ENCODE measurements at regions not wholly inside any gene's neighbourhood (a gene's known extent, or its start where the extent isn't known, plus 50 kb on each side); places are given as distances from the start of the nearest gene placed in this dataset.
"Not testable (repeated sequence)": the region's sequence is repeated elsewhere in the genome, so short reads cannot be mapped to it uniquely, and the experiment has no call there.

DNA sequence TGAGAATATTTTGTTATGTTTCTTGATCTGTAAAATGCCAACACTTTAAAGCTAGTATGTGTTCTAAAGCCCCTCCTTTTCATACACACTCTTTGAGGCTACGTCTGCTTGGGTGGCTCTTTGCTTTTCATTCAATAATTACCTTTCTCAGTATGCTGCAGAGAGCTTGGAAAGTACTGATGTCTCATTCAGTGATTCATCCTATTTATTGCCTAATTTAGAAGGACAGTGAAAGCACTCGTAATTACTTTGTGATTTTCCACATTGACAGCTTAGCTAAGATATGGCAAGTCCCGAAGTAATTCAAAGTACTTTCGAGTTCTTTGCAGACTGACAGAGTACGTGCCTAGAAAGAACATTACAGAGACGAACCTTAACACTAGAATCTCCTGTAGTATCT is 57.2 kb downstream of the BMP15 start:
- no peak for DNase-seq

DNA sequence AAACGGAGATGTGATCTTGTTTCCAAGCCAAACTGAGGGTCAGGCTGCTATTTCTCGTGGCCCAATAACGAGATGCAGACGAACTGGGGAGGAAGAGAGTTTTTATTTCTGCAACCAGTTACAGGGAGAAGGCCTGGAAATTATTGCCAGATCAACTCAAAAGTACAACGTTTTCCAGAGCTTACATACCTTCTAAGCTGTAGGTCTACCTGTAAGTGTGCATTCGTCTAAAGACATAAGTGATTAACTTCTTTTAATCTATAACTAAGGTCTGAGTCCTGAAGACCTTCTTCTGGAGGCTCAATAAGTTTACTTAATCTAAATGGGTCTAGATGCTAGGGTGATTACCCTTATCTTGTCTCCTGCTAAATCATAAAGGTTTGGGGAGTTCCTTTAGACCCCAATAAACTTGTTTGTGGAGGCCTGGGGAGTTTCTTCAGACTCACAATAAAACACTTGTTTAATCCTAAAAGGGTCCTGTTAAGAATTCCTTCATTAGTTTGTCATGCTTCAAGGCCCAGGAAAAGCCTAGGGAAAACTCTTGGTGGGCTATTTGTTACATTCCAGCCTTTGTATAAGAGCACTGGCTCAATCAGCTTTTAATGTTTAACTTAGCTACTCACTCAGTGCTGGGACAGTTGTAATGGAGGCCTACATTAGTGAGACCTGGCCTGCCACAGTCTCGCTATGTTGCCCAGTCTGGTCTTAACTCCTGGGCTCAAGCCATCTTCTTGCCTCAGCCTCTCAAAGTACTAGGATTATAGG is 58.5 kb downstream of the BMP15 start:
- DNase-seq = not testable (repeated sequence)

GRCh38 chrX:50971395-50971794 is 60.9 kb downstream of the BMP15 start:
- no peak for DNase-seq

GRCh38 chrX:50973199-50973598 is 62.7 kb downstream of the BMP15 start:
- no peak for DNase-seq

- no peak for DNase-seq
Observed at GRCh38 chrX:50978920-50979682, 68.6 kb downstream of the BMP15 start.

DNA sequence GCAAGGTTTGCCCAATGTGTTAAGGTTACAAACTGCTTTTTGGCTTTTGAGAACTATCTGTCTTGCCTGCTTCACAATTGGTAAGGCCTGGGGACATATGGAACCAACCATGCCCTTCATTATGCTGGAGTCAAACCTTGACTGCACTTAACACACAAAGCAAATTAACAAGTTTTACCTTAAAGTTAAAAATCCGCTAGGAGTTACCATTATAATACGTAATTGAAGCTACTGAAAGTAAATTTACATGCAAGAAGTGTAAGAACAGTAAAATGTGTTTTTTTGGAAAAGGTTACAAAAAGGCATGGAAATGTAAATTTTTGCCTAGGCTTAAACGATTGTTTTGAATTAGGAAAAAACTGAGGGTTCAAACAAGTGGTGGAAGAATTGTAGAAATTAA is 69.7 kb downstream of the BMP15 start:
- no peak for DNase-seq

DNA sequence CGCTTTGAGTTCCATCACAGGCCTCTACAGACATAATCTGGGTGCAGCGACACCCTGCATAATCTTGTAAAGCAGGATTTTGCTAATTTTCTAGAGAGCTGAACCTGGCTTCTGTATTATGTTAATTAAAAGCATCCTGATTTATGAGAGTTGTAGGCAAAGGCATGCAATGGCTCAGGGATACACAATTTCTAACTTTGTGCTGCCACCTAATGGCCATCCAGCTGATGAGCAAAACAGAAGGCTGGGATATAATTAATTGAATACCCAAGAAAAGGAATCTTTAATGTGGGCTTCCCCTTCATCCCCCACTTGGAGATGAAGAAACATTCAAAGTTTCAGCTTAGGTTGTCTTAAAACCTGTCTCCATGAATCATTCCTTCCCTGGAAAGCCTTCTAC is 78.1 kb downstream of the BMP15 start:
- no peak for DNase-seq

GRCh38 chrX:50996930-50997329 is 86.4 kb downstream of the BMP15 start:
- DNase-seq = no peak

DNA sequence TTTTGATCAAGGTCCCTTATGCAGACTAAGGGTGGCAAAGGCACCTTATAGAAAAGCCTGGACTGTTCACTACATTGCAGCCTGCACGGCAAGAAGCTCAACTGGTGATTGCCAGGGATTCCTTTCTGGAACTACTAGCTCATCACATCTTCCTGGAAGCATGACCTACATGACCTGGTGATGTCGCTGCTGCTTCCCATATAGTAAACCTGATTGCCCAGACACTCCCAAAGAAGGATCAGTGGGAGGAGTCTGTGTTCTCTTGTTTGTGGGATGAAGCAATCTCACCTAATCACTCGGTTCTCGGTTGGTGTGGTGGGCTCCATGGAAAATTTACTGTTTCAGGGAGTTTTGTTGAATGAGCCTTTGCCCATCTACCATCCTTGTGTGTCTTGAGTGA is 89.8 kb downstream of the BMP15 start:
- DNase-seq = not testable (repeated sequence)

DNA sequence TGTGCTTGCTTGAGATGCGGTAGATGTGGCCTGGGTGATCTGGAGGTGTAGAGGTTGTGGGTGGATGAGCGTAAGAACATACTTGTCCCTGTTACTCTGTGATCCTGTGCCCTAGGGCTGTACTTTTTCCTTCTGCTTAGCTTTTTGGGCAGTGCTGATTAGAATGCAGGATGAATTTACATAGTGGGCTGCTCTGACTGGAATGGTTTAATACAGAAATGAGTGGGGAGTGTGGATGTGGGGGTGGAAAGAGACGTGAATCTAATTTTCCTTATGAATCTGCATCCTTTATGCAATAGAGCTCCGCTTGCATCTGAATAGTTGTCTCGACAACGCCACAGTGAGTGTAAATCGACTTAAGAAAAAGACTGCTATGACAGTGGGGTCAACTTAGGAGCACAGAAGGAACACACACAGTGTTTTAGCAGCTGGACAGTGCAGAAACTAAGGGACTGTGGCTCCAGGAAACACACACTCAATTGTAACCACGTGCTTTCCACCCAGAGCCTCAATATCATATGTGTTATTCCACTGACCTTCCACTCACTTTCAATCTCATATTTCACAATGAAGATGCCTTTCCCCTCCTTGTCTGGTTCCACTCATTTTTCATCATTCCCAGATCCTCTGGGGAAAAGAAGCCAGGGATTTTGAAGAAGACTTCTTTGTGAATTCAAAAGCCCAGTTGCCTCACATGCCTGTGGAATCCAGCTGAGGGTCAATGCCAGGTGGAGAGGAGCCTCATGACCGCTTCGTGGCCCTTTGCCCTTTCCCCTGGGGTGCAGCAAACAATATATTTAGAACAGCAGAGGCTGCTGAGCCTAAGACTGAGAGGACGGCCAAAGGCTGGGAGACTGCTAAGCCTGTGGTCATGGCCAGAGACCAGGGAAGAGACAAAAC is 91.4 kb downstream of the BMP15 start:
- not testable (repeated sequence) for DNase-seq

DNA sequence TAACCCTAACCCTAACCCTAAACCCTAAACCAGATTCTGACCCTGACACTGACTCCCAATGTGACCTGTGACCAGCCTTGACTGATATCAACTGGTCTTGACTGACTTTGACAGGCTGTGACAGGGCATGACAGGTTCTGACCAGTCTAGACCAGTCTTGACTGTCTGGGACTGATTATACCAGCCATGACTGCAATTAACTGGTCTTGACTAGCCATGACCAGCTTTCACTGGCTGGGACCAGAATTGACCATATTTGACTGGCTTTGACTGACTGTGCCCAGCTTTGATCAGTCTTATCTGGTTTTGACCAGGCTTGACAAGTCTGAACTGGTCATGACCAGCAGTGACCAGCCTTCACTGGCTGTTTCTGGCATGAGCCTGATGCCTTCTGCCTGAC is 95.5 kb downstream of the BMP15 start:
- no peak for DNase-seq

DNA sequence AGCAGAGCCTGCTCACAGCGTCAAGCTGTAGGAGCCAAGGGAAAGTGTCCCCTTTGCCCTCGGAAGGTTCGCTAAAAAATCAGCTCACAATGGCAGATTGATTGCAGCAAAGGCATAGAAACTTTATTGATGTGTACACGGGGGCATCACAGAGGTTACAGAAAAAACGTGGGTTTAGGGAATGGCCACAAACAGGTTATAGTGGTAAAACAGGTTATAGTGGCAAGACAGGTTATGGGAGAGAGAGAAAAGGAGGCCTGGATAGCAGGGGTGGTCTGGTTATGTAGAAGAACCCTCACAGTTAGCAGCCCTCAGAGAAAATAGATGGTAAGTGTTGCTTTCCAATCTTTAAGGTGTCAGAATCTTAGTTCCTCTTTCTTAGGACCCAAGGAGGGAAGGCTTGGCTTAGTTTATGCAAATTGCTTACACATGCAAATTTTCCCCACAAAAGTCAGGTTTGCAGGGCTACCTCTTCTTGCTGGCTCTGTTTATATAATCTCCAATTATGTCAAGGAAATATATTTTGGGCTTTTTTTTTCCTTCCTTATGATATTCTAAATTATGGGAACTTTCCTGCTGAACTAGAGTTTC is 113.7 kb downstream of the BMP15 start:
- DNase-seq = no peak

- DNase-seq = no peak
Observed at GRCh38 chrX:51026862-51027261, 116.3 kb downstream of the BMP15 start.

DNA sequence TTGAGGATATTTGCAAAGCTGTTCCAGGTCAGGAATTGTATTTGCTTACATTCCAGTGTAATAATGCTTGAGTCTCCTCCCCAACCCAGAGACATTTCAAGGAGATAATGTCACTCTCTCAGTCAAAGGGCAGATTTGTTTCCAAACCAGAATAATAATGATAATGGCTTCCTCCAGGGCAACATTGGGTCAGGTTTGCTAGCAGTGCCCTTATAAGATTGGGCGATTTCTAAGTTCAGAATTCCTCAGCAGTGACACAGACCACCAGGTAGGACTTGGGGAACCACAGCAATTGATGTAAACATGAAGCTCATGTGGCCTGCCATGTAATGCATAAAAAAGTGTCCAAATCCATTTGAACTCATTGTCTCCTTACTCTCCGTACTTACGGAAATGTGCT is 125.2 kb downstream of the BMP15 start:
- no peak for DNase-seq

GRCh38 chrX:51047950-51048349 is 137.4 kb downstream of the BMP15 start:
- DNase-seq = no peak

DNA sequence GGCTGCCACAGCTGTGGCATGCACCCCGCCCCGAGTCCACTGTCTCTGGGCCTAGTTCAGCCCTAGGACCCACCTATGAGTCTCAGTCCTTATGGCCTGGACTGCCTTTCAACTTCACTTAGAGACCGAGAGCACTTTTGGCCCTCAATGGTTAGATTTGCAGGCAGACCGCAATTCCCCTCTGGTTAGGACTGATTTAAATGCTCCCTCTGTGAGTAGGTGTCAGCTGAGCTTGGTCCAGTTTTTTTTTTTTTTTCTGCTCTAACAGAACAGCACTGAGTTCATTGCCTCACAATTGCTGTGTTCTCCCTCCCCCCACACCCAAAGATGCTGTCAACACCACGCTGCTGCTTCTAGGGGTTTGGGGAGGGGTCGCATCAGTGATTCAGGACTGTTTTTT is 143.2 kb downstream of the BMP15 start:
- DNase-seq = no peak

- DNase-seq = no peak
Observed at GRCh38 chrX:51098046-51098445, 187.5 kb downstream of the BMP15 start.

DNA sequence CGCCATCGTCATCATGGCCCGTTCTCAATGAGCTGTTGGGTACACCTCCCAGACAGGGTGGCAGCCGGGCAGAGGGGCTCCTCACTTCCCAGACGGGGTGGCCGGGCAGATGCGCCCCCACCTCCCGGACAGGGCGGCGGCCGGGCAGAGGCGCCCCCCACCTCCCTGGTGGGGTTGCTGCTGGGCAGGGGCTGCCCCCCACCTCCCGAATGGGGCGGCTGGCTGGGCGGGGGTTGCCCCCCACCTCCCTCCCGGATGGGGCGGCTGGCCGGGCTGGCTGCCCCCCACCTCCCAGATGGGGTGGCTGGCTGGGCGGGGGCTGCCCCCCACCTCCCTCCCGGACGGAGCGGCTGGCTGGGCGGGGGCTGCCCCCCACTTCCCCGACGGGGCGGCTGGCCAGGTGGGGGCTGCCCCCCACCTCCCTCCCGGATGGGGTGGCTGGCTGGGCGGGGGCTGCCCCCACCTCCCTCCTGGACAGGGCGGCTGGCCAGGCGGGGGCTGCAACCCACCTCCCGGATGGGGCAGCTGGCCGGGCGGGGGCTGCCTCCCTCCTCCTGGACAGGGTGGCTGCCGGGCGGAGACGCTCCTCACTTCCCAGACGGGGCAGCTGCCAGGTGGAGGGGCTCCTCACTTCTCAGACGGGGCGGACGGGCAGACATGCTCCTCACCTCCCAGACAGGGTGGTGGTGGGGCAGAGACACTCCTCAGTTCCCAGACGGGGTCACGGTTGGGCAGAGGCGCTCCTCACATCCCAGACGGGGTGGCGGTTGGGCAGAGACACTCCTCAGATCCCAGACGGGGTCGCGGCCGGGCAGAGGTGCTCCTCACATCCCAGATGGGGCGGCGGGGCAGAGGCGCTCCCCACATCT is 208.8 kb downstream of the BMP15 start:
- DNase-seq = not testable (repeated sequence)

DNA sequence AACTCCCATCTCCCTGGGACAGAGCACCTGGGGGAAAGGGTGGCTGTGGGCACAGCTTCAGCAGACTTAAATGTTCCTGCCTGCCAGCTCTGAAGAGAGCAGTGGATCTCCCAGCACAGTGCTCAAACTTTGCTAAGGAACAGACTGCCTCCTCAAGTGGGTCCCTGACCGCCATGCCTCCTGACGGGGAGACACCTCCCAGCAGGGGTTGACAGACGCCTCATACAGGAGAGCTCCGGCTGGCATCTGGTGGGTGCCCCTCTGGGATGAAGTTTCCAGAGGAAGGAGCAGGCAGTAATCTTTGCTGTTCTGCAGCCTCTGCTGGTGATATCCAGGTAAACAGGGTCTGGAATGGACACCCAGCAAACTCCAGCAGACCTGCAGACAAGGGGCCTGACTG is 206.9 kb upstream of the NUDT10 start:
- not testable (repeated sequence) for DNase-seq

DNA sequence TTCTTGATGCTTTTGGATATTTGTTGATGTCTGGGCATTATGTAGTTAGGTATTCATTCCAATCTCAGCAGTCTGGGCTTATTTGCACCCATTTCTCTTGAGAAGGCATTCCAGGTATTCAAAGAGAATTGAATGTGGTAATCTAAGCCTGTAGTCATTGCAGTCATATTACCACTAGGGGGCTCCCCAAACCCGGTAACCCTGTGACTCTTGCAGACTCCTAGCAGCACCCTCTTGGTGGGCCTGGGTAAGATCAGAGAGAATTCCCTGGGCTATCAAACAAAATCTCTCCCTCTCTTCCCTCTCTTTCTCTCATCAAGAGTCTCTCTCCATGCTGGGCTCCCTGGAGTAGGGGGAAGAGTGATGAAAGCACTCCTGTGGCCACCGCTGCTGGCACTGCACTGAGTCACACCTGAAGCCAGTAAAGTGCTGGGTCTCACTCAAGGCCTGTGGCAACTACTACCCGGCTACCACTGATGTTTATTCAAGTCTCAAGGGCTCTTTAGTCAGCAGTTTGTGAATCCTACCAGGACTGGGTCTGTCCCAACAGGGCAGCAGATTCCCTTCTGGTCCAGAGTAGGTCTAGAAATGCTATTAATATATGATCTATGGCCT is 187.7 kb upstream of the NUDT10 start:
- DNase-seq = peak; percentile 3

DNA sequence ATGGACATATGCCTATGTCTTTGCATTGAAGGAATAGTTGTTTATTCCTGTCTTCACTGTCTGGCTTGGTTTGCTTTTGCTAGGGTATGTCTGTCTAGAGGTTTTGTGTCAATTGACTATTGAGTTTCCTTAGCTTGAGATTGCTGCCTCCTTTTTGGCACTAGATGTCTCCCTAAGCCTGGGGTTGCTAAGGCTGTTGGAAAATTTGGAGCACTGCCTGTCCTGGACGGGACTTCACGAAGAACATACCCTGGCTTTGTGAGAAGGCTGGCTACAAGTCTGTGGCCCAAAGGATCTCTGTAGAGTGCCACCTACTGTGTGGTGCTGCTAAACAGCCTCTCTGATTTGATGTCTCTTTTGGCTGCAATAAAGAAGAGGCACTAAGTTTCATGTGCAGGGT is 183.8 kb upstream of the NUDT10 start:
- no peak for DNase-seq

- DNase-seq = no peak
Observed at GRCh38 chrX:51151734-51152133, 180.9 kb upstream of the NUDT10 start.
